Transverse colon (tissue), 3 donors: ENCODE measurements at regions not wholly inside any gene's neighbourhood (a gene's known extent, or its start where the extent isn't known, plus 50 kb on each side); places are given as distances from the start of the nearest gene placed in this dataset.
"Not testable (repeated sequence)": the region's sequence is repeated elsewhere in the genome, so short reads cannot be mapped to it uniquely, and the experiment has no call there.

Source experiments
- CTCF ChIP-seq, 5 experiments: fragments of 200-600 bp in 3 of 5; fragments of 450-650 bp in 2 of 5; sonication (generic) in 3 of 5; IDR thresholded peaks; 1 replicate in 2 of 5; 2 replicates in 3 of 5; pipeline ENCODE4 v1.5.1; 2016 to 2017; ENCODE audit warnings: antibody characterized with exemption in 5 of 5, inconsistent platforms in 3 of 5, mild to moderate bottlenecking in 2 of 5, moderate library complexity in 1 of 5
- POLR2A ChIP-seq: fragments of 450-650 bp; IDR thresholded peaks from one replicate; pipeline ENCODE4 v1.6.1; 2016; ENCODE audit warnings: antibody characterized with exemption, mild to moderate bottlenecking, moderate library complexity

GRCh38 chr7:79511056-79511455 lies 57.6 kb upstream of the MAGI2 start:
- not testable (repeated sequence) for TF ChIP-seq CTCF (IDR thresholded peaks at IDR 0.05); POLR2A
